ENCODE measurements at regions not wholly inside any gene's neighbourhood (a gene's known extent, or its start where the extent isn't known, plus 50 kb on each side); places are given as distances from the start of the nearest gene placed in this dataset.
"Not testable (repeated sequence)": the region's sequence is repeated elsewhere in the genome, so short reads cannot be mapped to it uniquely, and the experiment has no call there.

- Histone ChIP-seq H3K27me3 (replicated peaks; ENCODE audit: insufficient read depth, low read depth, low read length, poor library complexity) (peaks cover 19% of the 10 kb centered on the region), H3K27ac (ENCODE audit: low read depth, low read length, poor library complexity, severe bottlenecking) (no peak overlapping the region), H3K4me1 (ENCODE audit: insufficient read depth, low read length, poor library complexity, severe bottlenecking) (no peaks in the 10 kb centered on the region), H3K9me3 (ENCODE audit: low read depth, low read length, poor library complexity, severe bottlenecking) (no peaks in the 10 kb centered on the region), H3K4me3 (ENCODE audit: low read depth, low read length, poor library complexity, severe bottlenecking) (no peak overlapping the region), H3K36me3 (ENCODE audit: insufficient read depth, low read length, poor library complexity, severe bottlenecking) (no peaks in the 10 kb centered on the region)
- no peak for DNase-seq (ENCODE audit: low spot score)
- no peak for TF ChIP-seq EZH2 (IDR thresholded peaks at IDR 0.05; ENCODE audit: borderline replicate concordance, low read depth, low read length, poor library complexity, severe bottlenecking)
- no peak for TF ChIP-seq CTCF (conservative IDR thresholded peaks at IDR 0.05; ENCODE audit: low read depth, low read length)
- ChIA-PET CTCF (no interaction called here), POLR2A (ENCODE audit: low non-redundant PET) (no interaction called here)
- no TSS peak for BruUV-seq (replicated peaks)
- intact Hi-C loops (cut with micrococcal nuclease; ENCODE audit: unreplicated experiment), result loop anchor here (10.0 kb wide), 1 partner anchor 569 kb away; no protein-coding TSS in a partner anchor
Observed at GRCh38 chr3:66934041-66934440, 64.1 kb upstream of the KBTBD8 start.

GRCh38 chr3:66934725-66935124, 63.4 kb upstream of the KBTBD8 start:
- TF ChIP-seq CTCF (conservative IDR thresholded peaks at IDR 0.05; ENCODE audit: low read depth, low read length), result no peak
- no peak for TF ChIP-seq EZH2 (IDR thresholded peaks at IDR 0.05; ENCODE audit: borderline replicate concordance, low read depth, low read length, poor library complexity, severe bottlenecking)
- ChIA-PET CTCF (no interaction called here), POLR2A (ENCODE audit: low non-redundant PET) (no interaction called here)
- intact Hi-C loops (cut with micrococcal nuclease; ENCODE audit: unreplicated experiment), result loop anchor here (10.0 kb wide), 1 partner anchor 570 kb away; no protein-coding TSS in a partner anchor
- peaks cover 14% of the 10 kb centered on the region for H3K27me3 ChIP-seq (replicated peaks; ENCODE audit: insufficient read depth, low read depth, low read length, poor library complexity)
- H3K36me3 ChIP-seq (ENCODE audit: insufficient read depth, low read length, poor library complexity, severe bottlenecking), result no peaks in the 10 kb centered on the region
- no peaks in the 10 kb centered on the region for H3K4me1 ChIP-seq (ENCODE audit: insufficient read depth, low read length, poor library complexity, severe bottlenecking)
- no peaks in the 10 kb centered on the region for H3K9me3 ChIP-seq (ENCODE audit: low read depth, low read length, poor library complexity, severe bottlenecking)
- DNase-seq (ENCODE audit: low spot score), result no peak
- H3K4me3 ChIP-seq (ENCODE audit: low read depth, low read length, poor library complexity, severe bottlenecking), result no peak overlapping the region
- no TSS peak for BruUV-seq (replicated peaks)
- H3K27ac ChIP-seq (ENCODE audit: low read depth, low read length, poor library complexity, severe bottlenecking), result no peak overlapping the region

- H3K27me3 ChIP-seq (replicated peaks; ENCODE audit: insufficient read depth, low read depth, low read length, poor library complexity), result peaks cover 18% of the 10 kb centered on the region
- H3K4me3 ChIP-seq (ENCODE audit: low read depth, low read length, poor library complexity, severe bottlenecking); BruUV-seq (replicated peaks); H3K9me3 ChIP-seq (ENCODE audit: low read depth, low read length, poor library complexity, severe bottlenecking); H3K27ac ChIP-seq (ENCODE audit: low read depth, low read length, poor library complexity, severe bottlenecking); CTCF ChIA-PET; POLR2A ChIA-PET (ENCODE audit: low non-redundant PET); H3K36me3 ChIP-seq (ENCODE audit: insufficient read depth, low read length, poor library complexity, severe bottlenecking); DNase-seq (ENCODE audit: low spot score); H3K4me1 ChIP-seq (ENCODE audit: insufficient read depth, low read length, poor library complexity, severe bottlenecking): not testable (repeated sequence)
- intact Hi-C loops (cut with micrococcal nuclease; ENCODE audit: unreplicated experiment), result loop anchor here (10.0 kb wide), 1 partner anchor 572 kb away; no protein-coding TSS in a partner anchor
Observed at GRCh38 chr3:66937041-66937440, 61.1 kb upstream of the KBTBD8 start.

GRCh38 chr3:66938338-66938963, 59.7 kb upstream of the KBTBD8 start:
- H3K36me3 ChIP-seq (ENCODE audit: insufficient read depth, low read length, poor library complexity, severe bottlenecking), result no peaks in the 10 kb centered on the region
- peaks cover 12% of the 10 kb centered on the region for H3K27me3 ChIP-seq (replicated peaks; ENCODE audit: insufficient read depth, low read depth, low read length, poor library complexity)
- BruUV-seq (replicated peaks), result no TSS peak
- CTCF ChIA-PET, result interaction anchor here (0.7 to 1.2 kb wide), 5 partner anchors 68 to 924 kb away, joined by 3 to 6 read pairs (median 3); no protein-coding TSS in a partner anchor
- no peak overlapping the region for H3K27ac ChIP-seq (ENCODE audit: low read depth, low read length, poor library complexity, severe bottlenecking)
- peak; percentile 67 for DNase-seq (ENCODE audit: low spot score)
- H3K4me3 ChIP-seq (ENCODE audit: low read depth, low read length, poor library complexity, severe bottlenecking), result no peak overlapping the region
- H3K9me3 ChIP-seq (ENCODE audit: low read depth, low read length, poor library complexity, severe bottlenecking), result no peaks in the 10 kb centered on the region
- POLR2A ChIA-PET (ENCODE audit: low non-redundant PET), result interaction anchor here (0.7 kb wide), 1 partner anchor 435 kb away, joined by 4 read pairs; no protein-coding TSS in a partner anchor
- peak; percentile 57 for TF ChIP-seq CTCF (conservative IDR thresholded peaks at IDR 0.05; ENCODE audit: low read depth, low read length)
- TF ChIP-seq EZH2 (IDR thresholded peaks at IDR 0.05; ENCODE audit: borderline replicate concordance, low read depth, low read length, poor library complexity, severe bottlenecking), result no peak
- no peaks in the 10 kb centered on the region for H3K4me1 ChIP-seq (ENCODE audit: insufficient read depth, low read length, poor library complexity, severe bottlenecking)
- intact Hi-C loops (cut with micrococcal nuclease; ENCODE audit: unreplicated experiment), result loop anchor here (10.0 kb wide), 1 partner anchor 574 kb away; no protein-coding TSS in a partner anchor
